ENCODE measurements at regions not wholly inside any gene's neighbourhood (a gene's known extent, or its start where the extent isn't known, plus 50 kb on each side); places are given as distances from the start of the nearest gene placed in this dataset.

GRCh38 chr9:80078826-80079225 is 507.1 kb downstream of the TLE4 start:
- Histone ChIP-seq H3K9ac (ENCODE audit: low read length) (no peak overlapping the region), H3K9me3 (ENCODE audit: control insufficient read depth, insufficient read depth, low read depth, low read length) (no peaks in the 10 kb centered on the region), H3K27ac (ENCODE audit: low read depth, low read length) (no peak overlapping the region), H3K36me3 (ENCODE audit: control insufficient read depth, insufficient read depth, low read length) (no peaks in the 10 kb centered on the region), H3K27me3 (ENCODE audit: control insufficient read depth, insufficient read depth, low read length) (no peaks in the 10 kb centered on the region), H3K4me1 (ENCODE audit: control insufficient read depth, insufficient read depth, low read length) (no peaks in the 10 kb centered on the region), H3K4me3 (ENCODE audit: low read depth, low read length) (no peak overlapping the region)

GRCh38 chr9:80077059-80077458 is 505.3 kb downstream of the TLE4 start:
- H3K9me3 ChIP-seq (ENCODE audit: control insufficient read depth, insufficient read depth, low read depth, low read length) = no peaks in the 10 kb centered on the region
- H3K9ac ChIP-seq (ENCODE audit: low read length) = no peak overlapping the region
- no peak overlapping the region for H3K27ac ChIP-seq (ENCODE audit: low read depth, low read length)
- H3K4me3 ChIP-seq (ENCODE audit: low read depth, low read length) = no peak overlapping the region
- H3K36me3 ChIP-seq (ENCODE audit: control insufficient read depth, insufficient read depth, low read length) = no peaks in the 10 kb centered on the region
- H3K4me1 ChIP-seq (ENCODE audit: control insufficient read depth, insufficient read depth, low read length) = no peaks in the 10 kb centered on the region
- H3K27me3 ChIP-seq (ENCODE audit: control insufficient read depth, insufficient read depth, low read length) = no peaks in the 10 kb centered on the region

- no peaks in the 10 kb centered on the region for H3K9me3 ChIP-seq (ENCODE audit: control insufficient read depth, insufficient read depth, low read depth, low read length)
- H3K4me1 ChIP-seq (ENCODE audit: control insufficient read depth, insufficient read depth, low read length) = no peaks in the 10 kb centered on the region
- H3K4me3 ChIP-seq (ENCODE audit: low read depth, low read length) = no peak overlapping the region
These were observed 504.4 kb downstream of the TLE4 start for GRCh38 chr9:80076162-80076561.

GRCh38 chr9:80074439-80074838 is 502.7 kb downstream of the TLE4 start:
- Histone ChIP-seq H3K36me3 (ENCODE audit: control insufficient read depth, insufficient read depth, low read length) (no peaks in the 10 kb centered on the region), H3K9me3 (ENCODE audit: control insufficient read depth, insufficient read depth, low read depth, low read length) (no peaks in the 10 kb centered on the region), H3K27ac (ENCODE audit: low read depth, low read length) (no peak overlapping the region), H3K9ac (ENCODE audit: low read length) (no peak overlapping the region), H3K27me3 (ENCODE audit: control insufficient read depth, insufficient read depth, low read length) (no peaks in the 10 kb centered on the region), H3K4me1 (ENCODE audit: control insufficient read depth, insufficient read depth, low read length) (no peaks in the 10 kb centered on the region), H3K4me3 (ENCODE audit: low read depth, low read length) (no peak overlapping the region)

More at GRCh38 chr9:80076162-80076561, 504.4 kb downstream of the TLE4 start:
- Histone ChIP-seq H3K27ac (ENCODE audit: low read depth, low read length) (no peak overlapping the region), H3K27me3 (ENCODE audit: control insufficient read depth, insufficient read depth, low read length) (no peaks in the 10 kb centered on the region), H3K9ac (ENCODE audit: low read length) (no peak overlapping the region), H3K36me3 (ENCODE audit: control insufficient read depth, insufficient read depth, low read length) (no peaks in the 10 kb centered on the region)

GRCh38 chr9:80072451-80072850 is 500.7 kb downstream of the TLE4 start:
- Histone ChIP-seq H3K27ac (ENCODE audit: low read depth, low read length) (no peak overlapping the region), H3K9me3 (ENCODE audit: control insufficient read depth, insufficient read depth, low read depth, low read length) (no peaks in the 10 kb centered on the region), H3K4me1 (ENCODE audit: control insufficient read depth, insufficient read depth, low read length) (no peaks in the 10 kb centered on the region; the same call in 1 of the 2 replicates), H3K9ac (ENCODE audit: low read length) (no peak overlapping the region), H3K4me3 (ENCODE audit: low read depth, low read length) (no peak overlapping the region), H3K36me3 (ENCODE audit: control insufficient read depth, insufficient read depth, low read length) (no peaks in the 10 kb centered on the region), H3K27me3 (ENCODE audit: control insufficient read depth, insufficient read depth, low read length) (no peaks in the 10 kb centered on the region)

GRCh38 chr9:80070071-80070742 is 498.4 kb downstream of the TLE4 start:
- no peaks in the 10 kb centered on the region for H3K9me3 ChIP-seq (ENCODE audit: control insufficient read depth, insufficient read depth, low read depth, low read length)
- H3K4me1 ChIP-seq (ENCODE audit: control insufficient read depth, insufficient read depth, low read length) = peaks cover 13% of the 10 kb centered on the region; the same call in 1 of the 2 replicates
- H3K9ac ChIP-seq (ENCODE audit: low read length) = no peak overlapping the region
- no peaks in the 10 kb centered on the region for H3K36me3 ChIP-seq (ENCODE audit: control insufficient read depth, insufficient read depth, low read length)
- H3K4me3 ChIP-seq (ENCODE audit: low read depth, low read length) = no peak overlapping the region
- no peak overlapping the region for H3K27ac ChIP-seq (ENCODE audit: low read depth, low read length)
- H3K27me3 ChIP-seq (ENCODE audit: control insufficient read depth, insufficient read depth, low read length) = no peaks in the 10 kb centered on the region

- no peak overlapping the region for H3K9ac ChIP-seq (ENCODE audit: low read length)
- H3K27ac ChIP-seq (ENCODE audit: low read depth, low read length) = no peak overlapping the region
- no peaks in the 10 kb centered on the region for H3K9me3 ChIP-seq (ENCODE audit: control insufficient read depth, insufficient read depth, low read depth, low read length)
- no peak overlapping the region for H3K4me3 ChIP-seq (ENCODE audit: low read depth, low read length)
- peaks cover 26% of the 10 kb centered on the region; the same call in 1 of the 2 replicates for H3K4me1 ChIP-seq (ENCODE audit: control insufficient read depth, insufficient read depth, low read length)
- no peaks in the 10 kb centered on the region for H3K36me3 ChIP-seq (ENCODE audit: control insufficient read depth, insufficient read depth, low read length)
- H3K27me3 ChIP-seq (ENCODE audit: control insufficient read depth, insufficient read depth, low read length) = no peaks in the 10 kb centered on the region
These were observed 495.2 kb downstream of the TLE4 start for GRCh38 chr9:80066931-80067330.

- Histone ChIP-seq H3K36me3 (ENCODE audit: control insufficient read depth, insufficient read depth, low read length) (no peaks in the 10 kb centered on the region), H3K27ac (ENCODE audit: low read depth, low read length) (no peak overlapping the region), H3K27me3 (ENCODE audit: control insufficient read depth, insufficient read depth, low read length) (no peaks in the 10 kb centered on the region), H3K9ac (ENCODE audit: low read length) (no peak overlapping the region), H3K9me3 (ENCODE audit: control insufficient read depth, insufficient read depth, low read depth, low read length) (peaks cover 20% of the 10 kb centered on the region), H3K4me3 (ENCODE audit: low read depth, low read length) (no peak overlapping the region), H3K4me1 (ENCODE audit: control insufficient read depth, insufficient read depth, low read length) (peaks cover 30% of the 10 kb centered on the region; the same call in 1 of the 2 replicates)
These were observed 490.8 kb downstream of the TLE4 start for GRCh38 chr9:80062567-80062966.

GRCh38 chr9:80061940-80062339 is 490.2 kb downstream of the TLE4 start:
- H3K9ac ChIP-seq (ENCODE audit: low read length) = no peak overlapping the region
- H3K27me3 ChIP-seq (ENCODE audit: control insufficient read depth, insufficient read depth, low read length) = no peaks in the 10 kb centered on the region
- H3K36me3 ChIP-seq (ENCODE audit: control insufficient read depth, insufficient read depth, low read length) = no peaks in the 10 kb centered on the region
- peaks cover 20% of the 10 kb centered on the region for H3K9me3 ChIP-seq (ENCODE audit: control insufficient read depth, insufficient read depth, low read depth, low read length)
- H3K4me3 ChIP-seq (ENCODE audit: low read depth, low read length) = no peak overlapping the region
- no peak overlapping the region for H3K27ac ChIP-seq (ENCODE audit: low read depth, low read length)
- peaks cover 30% of the 10 kb centered on the region; the same call in 1 of the 2 replicates for H3K4me1 ChIP-seq (ENCODE audit: control insufficient read depth, insufficient read depth, low read length)

GRCh38 chr9:80061096-80061495 is 489.3 kb downstream of the TLE4 start:
- Histone ChIP-seq H3K4me3 (ENCODE audit: low read depth, low read length) (no peak overlapping the region), H3K4me1 (ENCODE audit: control insufficient read depth, insufficient read depth, low read length) (peaks cover 23% of the 10 kb centered on the region; the same call in 1 of the 2 replicates), H3K27ac (ENCODE audit: low read depth, low read length) (no peak overlapping the region), H3K9ac (ENCODE audit: low read length) (no peak overlapping the region), H3K9me3 (ENCODE audit: control insufficient read depth, insufficient read depth, low read depth, low read length) (peaks cover 22% of the 10 kb centered on the region), H3K27me3 (ENCODE audit: control insufficient read depth, insufficient read depth, low read length) (no peaks in the 10 kb centered on the region), H3K36me3 (ENCODE audit: control insufficient read depth, insufficient read depth, low read length) (no peaks in the 10 kb centered on the region)

GRCh38 chr9:80059979-80060378 is 488.2 kb downstream of the TLE4 start:
- Histone ChIP-seq H3K9ac (ENCODE audit: low read length) (no peak overlapping the region), H3K27me3 (ENCODE audit: control insufficient read depth, insufficient read depth, low read length) (no peaks in the 10 kb centered on the region), H3K9me3 (ENCODE audit: control insufficient read depth, insufficient read depth, low read depth, low read length) (peaks cover 22% of the 10 kb centered on the region), H3K4me1 (ENCODE audit: control insufficient read depth, insufficient read depth, low read length) (peaks cover 15% of the 10 kb centered on the region; the same call in 1 of the 2 replicates), H3K4me3 (ENCODE audit: low read depth, low read length) (no peak overlapping the region), H3K36me3 (ENCODE audit: control insufficient read depth, insufficient read depth, low read length) (no peaks in the 10 kb centered on the region), H3K27ac (ENCODE audit: low read depth, low read length) (no peak overlapping the region)
